Activated naive CD4-positive, alpha-beta T cell treated with Interleukin-2 at 50 U/mL for 16 hours (primary cell): ENCODE measurements at regions not wholly inside any gene's neighbourhood (a gene's known extent, or its start where the extent isn't known, plus 50 kb on each side); places are given as distances from the start of the nearest gene placed in this dataset.
"Not testable (repeated sequence)": the region's sequence is repeated elsewhere in the genome, so short reads cannot be mapped to it uniquely, and the experiment has no call there.

Experiments
- DNase-seq: peaks from one replicate; pipeline ENCODE4 v3.0.0-alpha.2; 2020

DNA sequence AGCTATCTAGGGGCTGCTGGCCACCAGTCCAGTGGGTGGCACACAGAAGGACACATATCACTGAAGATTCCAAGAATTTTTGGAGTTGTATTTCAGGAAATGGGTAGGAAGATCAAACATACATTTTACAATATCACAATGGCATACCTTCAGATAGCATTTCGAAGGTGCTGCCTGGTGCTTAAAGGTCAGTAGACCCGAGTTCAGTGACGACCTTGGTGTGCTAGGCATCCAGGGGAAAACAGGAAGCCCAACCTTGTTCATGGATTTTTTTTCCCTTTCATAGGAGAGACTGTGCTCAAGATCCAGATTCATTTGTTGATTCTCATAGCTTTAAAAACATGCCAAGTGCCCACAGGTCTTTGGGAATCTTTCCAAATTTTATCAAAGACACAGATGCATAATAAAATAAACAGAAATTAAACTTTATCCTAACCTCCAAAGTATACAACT is 51.0 kb upstream of the RCBTB2 start:
- DNase-seq = no peak

DNA sequence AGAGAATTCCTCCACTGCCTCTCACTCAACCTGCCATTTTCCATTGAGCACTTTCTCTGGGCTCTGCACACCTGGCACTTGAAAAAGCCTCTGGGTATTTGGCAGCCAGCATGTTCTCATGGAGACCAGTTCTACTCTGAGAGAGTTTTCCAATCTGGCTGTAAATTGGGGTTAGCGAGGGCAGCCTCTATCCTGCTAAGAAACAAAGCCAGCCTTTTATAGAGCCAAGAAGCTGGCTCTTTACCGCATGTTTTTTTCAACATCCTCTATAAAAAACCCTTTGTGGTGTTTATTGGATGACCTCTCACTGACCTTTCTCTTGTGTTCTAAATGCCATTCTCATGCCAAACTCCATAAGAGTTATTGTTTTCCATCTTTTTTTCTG is 52.6 kb upstream of the RCBTB2 start:
- no peak for DNase-seq

DNA sequence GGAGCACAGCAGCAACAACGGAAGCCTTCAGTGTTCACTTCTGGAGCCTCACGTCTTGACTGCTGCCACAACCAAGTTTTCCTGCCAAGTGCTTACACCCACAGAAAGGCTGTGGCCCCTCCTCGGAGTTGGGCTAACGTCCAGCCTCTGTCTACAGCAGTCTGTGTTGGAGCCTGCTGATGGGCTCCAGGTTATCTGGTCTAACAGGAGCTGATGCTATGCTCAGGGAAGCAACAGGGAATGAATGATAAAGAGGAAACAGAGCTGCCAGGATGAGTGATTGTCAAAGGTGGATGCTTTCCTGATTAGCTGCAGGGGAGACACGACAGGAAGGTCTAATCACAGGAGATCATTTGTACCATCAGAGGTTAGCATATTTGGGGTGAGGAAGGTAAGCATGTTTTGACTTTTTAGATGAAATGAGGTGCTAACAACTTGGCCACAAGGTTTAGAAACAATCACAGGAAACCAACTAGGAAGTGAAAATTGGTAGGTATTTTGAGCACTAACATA is 53.8 kb upstream of the RCBTB2 start:
- DNase-seq = no peak

DNA sequence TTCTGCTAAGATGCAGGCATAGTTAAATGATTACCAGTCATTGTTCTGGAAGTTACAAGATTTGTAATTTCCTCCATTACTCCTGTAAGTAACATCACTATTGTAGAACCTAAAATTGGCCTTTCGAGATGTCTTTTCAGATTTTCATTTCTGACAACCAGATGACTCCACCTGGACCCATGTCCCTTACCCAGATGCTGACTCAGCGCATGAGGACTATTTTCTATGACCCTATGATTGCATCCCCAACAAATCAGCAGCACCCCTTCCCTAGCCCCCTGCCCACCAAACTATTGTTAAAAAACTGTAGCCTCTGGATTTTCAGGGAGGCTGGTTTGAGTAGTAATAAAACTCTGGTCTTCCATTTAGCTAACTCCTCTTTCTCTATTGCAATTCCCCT is 55.2 kb upstream of the RCBTB2 start:
- DNase-seq = no peak

DNA sequence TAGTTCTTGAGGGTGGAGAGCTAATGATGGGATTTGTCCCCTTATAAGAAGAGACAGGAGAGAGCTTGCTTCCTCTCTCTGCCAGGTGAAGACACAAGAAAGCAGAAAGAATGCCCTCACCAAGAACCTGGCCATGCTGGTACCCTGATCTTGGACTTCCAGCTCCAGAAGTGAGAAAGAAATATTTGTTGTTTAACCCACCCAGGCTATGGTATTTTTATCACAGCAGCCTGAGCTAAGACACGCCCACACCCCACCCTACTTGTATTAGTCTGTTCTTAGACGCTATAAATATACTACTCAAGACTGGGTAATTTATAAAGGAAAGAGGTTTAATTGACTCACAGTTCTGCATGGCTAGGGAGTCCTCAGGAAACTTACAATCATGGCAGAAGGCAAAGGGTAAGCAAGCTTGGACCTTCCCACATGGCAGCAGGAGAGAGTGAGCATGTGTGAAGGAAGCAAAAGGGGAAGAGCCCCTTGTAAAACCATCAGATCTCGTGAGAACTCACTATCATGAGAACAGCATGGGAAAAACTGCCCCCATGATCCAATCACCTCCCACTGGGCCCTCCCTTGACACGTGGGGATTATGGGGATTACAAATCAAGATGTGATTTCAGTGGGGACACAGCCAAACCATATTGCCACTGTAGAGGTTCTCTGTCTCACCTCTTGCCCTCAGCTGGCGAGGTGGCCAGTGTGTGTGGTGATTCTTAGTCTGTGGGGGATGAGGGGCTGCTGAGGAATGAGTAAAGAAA is 57.4 kb upstream of the RCBTB2 start:
- DNase-seq = no peak

DNA sequence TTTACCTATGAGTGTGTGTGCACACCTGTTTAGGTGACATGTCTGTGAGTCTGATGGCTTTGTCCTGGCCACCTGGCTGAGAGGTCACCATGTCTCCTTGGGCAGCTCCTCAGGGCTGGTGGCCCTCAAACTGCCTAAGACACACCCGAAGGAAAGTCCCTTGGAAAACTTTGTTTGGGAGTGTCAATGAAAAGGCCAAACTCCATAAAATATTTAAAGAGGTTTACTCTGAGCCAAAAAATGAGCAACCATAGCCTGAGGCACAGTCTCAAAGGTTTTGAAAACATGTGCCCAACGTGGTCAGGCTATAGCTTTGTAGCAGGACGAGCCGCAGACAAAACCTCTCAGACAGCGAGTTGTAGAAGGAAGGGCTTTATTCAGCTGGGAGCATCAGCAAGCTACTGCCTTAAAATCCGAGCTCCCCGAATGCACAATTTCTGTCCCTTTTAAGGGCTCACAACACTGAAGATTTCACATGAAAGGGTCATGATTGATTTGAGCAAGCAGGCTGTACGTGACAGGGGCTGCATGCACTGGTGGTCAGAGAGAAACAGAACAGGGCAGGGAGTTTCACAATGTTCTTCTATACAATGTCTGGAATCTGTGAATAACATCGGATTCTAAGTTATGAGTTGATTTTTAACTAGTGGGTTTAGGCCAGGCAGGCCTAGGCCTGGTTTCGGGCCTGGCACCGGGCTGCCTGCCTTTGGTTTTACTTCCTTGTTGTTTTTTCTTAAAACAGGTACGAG is 58.4 kb upstream of the RCBTB2 start:
- DNase-seq = not testable (repeated sequence)

DNA sequence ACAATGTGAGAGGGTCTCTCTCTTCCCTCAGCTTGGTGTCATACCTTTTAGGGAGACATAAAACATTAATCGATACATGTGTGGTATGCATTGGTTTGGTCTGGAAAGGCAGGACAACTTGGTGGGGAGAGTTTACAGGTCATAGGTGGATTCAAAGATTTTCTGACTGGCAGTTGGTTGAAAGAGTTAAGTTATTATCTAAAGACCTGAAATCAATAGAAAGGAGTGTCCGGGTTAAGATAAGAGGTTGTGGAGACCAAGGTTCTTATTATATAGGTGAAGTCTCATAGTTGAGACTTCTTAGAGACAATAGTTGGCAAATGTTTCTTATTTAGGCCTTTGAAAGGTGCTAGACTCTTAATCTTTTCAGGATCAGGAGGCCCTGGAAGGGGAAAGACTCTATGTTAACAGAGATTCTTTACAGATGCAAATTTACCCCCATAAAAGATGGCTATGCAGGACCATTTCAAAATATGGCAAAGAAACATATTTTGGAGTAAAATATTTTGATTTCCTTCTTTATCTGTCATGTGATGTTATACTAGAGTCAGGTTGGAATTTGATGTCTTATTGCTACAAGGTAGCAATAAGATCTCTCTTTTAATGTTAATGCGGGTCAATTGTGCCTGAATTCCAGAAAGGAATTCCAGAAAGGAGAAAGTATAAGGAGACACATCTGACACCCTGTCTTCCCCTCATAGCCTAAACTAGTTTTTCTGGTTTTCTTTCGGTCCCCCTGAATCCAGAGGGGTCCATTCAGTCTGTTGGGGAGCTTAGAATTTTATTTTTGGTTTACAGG is 59.2 kb upstream of the RCBTB2 start:
- DNase-seq = no peak

DNA sequence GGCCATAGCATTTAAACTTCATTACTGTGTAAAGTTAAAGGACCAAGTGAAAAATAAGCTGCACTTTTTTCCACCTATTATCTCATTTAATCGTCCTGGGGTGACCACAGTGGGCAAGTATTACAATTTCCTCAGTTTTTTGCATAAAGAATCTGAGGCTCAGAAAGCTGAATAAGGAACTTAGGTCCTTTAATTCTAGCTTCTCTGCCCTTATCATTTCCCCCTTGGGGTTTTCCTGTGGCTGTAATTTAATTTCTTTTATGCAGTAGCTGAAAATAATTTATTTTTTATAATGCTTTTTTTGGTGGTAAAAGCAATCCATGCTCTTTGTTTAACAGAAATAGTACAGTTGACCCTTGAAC is 59.8 kb upstream of the RCBTB2 start:
- no peak for DNase-seq

DNA sequence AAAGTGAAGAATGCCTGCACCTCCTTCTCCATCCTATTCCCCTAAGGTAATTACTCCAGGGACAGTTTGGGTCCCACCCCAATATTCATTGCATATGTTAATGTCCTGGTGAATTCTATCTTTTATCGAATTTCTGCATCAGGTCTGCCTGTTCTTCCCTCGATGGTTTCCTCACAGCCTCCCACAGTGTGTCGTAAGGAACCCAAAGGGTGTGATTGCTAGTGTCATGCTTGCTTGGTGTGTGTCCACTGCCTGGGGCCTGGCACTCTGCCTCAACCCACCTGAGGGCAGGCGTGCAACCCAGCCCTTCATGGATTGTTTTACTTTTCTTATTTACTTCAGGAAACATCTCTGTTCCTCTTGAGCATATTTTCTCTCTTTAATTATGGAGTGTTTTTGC is 60.2 kb upstream of the CYSLTR2 start:
- DNase-seq = no peak

DNA sequence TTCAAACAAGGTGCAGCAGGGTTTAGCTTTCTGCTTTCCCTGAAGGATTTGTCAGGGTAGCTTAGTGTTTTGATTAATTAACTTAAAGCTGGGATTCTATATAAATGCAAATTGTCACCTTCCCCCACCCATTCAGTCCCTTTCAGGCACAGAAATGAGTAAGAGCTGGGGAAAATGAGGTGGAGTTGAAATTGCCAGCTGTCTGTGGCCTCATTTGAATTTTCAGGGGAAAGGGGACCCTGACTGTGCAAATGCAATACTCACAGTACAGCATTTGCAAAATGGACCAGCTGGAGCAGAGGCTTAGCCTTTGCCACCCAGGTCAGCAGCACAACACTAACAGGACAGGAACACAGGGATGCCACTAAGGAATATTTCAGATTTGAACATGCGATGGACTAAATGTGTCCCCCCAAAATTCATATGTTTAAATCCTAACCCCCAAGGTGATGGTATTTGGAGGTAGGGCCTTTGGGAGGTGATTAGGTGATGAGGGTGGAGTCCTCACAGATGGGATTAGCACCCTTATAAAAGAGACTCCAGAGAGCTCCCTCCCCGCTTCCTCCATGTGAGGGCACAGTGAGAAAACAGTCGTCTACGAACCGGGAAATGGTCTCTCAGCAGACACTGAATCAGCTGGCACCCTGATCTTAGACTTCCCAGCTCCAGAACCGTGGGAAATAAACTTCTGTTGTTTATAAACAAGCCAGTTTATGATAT is 59.5 kb upstream of the CYSLTR2 start:
- no peak for DNase-seq

DNA sequence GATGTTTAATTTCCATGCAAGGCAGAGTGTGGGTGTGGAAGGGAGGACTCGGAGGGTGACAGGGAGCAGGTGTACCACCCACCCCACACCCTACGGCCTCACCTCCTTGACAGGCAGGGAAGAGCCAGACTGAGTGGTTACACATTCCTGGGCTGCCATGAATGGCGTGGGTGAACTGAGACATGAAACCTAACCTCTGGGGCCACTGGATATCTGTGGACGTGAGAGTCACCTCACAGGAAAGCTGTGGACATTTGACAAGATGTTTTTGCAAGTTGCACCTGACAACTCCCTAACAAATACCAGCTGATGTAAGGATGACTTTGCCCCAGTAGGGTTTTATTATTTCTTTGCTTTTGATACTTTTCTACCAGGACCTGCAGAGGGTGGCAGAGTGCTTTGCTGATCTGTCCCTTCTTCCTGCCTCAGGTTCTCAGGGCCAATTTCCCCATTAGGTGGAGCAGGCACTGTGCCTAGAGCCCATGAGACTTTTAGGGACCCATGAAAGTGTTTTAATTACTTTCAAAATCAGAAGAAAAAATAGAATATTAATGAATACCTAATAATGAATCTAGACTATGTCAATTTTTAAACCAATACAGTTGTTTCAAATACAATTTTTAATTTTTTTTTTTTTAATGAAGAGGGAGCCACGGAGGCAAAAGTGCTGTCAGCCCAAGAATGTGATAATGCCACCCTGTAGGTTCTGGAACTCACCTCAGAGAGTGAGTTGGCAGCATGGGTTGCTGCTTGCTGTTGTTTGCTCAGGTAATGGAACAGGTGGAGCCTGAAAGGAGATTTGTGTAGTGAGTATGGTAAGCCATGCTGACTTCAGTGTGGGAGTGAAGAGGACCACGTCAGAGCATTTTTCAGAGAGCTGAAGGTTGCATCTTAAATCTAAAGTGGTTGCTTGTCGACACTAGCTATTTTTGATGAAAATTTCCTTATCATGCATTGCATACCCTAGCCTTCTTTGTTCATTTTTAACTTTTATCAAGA is 58.0 kb upstream of the CYSLTR2 start:
- peak; percentile 50 for DNase-seq

DNA sequence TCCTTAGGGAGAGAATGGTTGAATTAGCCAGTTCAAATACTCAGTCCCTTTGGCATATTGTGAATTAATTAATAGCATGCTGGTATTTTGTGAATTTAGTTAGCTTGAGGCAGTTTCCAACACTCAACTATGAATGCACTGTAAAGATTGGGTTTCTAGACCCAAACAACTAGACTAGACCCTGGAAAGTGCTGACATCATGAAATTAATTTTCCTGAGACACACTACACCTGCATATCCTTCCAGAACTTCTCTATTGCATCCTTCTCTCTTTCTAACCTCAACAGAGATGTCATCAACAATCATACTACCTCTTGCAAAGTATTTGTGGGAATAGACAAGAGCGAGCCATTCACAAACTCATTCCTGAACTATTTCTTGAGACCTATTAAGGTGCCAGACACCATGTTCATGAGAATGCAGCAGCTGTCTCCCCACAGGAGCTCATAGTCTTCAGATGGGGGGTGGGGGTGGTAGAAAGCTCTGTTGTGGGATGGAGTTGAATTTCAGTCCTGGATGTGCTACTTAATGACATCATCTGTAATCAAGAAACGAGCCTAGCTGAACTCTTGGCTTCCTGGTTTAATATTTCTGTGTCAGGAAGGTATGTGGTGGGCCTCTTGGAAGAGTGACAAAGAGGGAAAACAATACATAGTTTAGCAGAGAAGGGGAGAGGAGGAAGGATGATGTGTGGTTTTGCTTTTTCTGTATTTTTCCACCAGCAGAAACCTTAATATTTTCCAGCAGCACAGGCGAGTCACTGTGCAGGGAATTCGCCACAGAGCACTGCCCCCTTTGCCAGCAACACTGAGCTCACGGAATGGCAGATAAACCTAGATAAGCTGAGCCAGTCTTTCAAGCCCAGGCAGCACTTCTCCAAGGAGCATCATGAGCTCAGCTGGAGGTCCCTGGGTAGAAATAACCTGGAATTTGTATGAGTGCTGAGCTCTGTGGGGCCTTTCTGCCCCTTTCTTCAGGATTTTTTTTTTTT is 53.1 kb upstream of the CYSLTR2 start:
- DNase-seq = no peak

DNA sequence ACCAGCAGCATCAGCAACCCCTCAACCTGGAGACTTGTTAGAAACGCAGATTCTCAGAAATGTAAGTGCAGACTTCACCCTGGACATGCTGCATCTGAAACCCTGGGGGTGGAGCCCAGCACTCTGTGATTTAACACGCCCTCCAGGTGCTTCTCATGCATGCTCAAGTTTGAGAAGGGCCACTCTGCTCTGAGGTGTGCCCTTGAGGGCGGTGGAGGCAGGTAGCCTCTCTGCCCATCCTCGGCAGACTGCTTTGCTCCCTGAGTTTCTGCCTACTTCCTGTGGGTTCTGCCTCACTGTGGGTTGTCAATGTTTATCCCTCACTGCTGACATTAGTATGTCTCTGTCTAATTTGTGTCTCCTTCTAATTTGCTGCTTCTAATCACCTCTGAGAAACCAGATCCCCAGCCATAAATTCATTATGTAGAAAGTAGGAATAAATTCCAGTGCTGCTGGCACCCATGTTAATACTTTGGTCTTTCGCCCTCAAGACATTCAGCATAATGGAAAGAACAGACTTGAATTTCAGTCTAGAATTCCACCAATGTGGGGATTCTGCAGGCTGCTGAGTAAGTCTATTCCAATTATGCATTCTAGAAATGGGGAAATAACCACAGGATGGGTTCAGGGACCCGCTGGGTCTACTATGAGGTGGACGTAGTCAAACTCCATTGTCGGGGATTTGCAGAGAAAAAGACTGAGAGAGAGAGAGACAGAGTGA is 51.3 kb upstream of the CYSLTR2 start:
- no peak for DNase-seq

DNA sequence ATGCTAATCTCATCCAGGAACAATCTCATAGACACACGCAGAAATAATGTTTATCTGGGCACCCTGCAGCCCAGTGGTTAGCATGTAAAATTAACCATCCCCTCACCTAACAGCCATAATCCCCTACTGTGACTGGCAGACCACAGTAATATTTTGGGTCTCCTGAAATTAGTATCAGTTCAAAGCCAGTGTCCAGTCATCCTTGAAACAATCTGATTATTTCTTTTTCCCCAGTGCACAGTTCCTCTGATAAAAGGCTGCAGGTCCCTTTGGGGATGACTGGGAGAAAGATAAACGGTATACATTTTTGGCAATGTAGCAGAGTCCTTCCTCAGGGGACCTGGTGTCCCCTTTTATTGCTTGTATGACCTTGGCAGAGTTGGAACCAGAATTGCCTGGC is 50.4 kb upstream of the CYSLTR2 start:
- no peak for DNase-seq
